ENCODE measurements at regions not wholly inside any gene's neighbourhood (a gene's known extent, or its start where the extent isn't known, plus 50 kb on each side); places are given as distances from the start of the nearest gene placed in this dataset.
"Not testable (repeated sequence)": the region's sequence is repeated elsewhere in the genome, so short reads cannot be mapped to it uniquely, and the experiment has no call there.

- not testable (repeated sequence) for DNase-seq (ENCODE audit: low read depth in 2 of 2)
Measured at GRCh38 chr12:59346248-59346647, 249.6 kb upstream of the SLC16A7 start.

- no peak for DNase-seq (ENCODE audit: low read depth in 2 of 2)
Measured at GRCh38 chr12:59345406-59345805, 250.4 kb upstream of the SLC16A7 start.

GRCh38 chr12:59344224-59344623 is 251.6 kb upstream of the SLC16A7 start:
- DNase-seq (ENCODE audit: low read depth in 2 of 2) = no peak

- DNase-seq (ENCODE audit: low read depth in 2 of 2) = no peak
Measured at GRCh38 chr12:59329462-59329861, 266.4 kb upstream of the SLC16A7 start.

GRCh38 chr12:59328395-59329075 is 267.3 kb upstream of the SLC16A7 start:
- DNase-seq (ENCODE audit: low read depth in 2 of 2) = not testable (repeated sequence)

GRCh38 chr12:59326457-59326856 is 269.4 kb upstream of the SLC16A7 start:
- DNase-seq (ENCODE audit: low read depth in 2 of 2) = not testable (repeated sequence)

GRCh38 chr12:59322473-59322872 is 273.4 kb upstream of the SLC16A7 start:
- no peak for DNase-seq (ENCODE audit: low read depth in 2 of 2)

GRCh38 chr12:59321278-59321677 is 274.6 kb upstream of the SLC16A7 start:
- no peak for DNase-seq (ENCODE audit: low read depth in 2 of 2)

GRCh38 chr12:59320112-59320511 is 275.7 kb upstream of the SLC16A7 start:
- DNase-seq (ENCODE audit: low read depth in 2 of 2) = no peak

- no peak for DNase-seq (ENCODE audit: low read depth in 2 of 2)
Measured at GRCh38 chr12:59318940-59319339, 276.9 kb upstream of the SLC16A7 start.

- no peak for DNase-seq (ENCODE audit: low read depth in 2 of 2)
Measured at GRCh38 chr12:59317598-59317997, 278.2 kb upstream of the SLC16A7 start.

GRCh38 chr12:59316938-59317337 is 278.9 kb upstream of the SLC16A7 start:
- DNase-seq (ENCODE audit: low read depth in 2 of 2) = no peak

- DNase-seq (ENCODE audit: low read depth in 2 of 2) = not testable (repeated sequence)
Measured at GRCh38 chr12:59316354-59316753, 279.5 kb upstream of the SLC16A7 start.

GRCh38 chr12:59314209-59314608 is 281.6 kb upstream of the SLC16A7 start:
- no peak for DNase-seq (ENCODE audit: low read depth in 2 of 2)

- no peak for DNase-seq (ENCODE audit: low read depth in 2 of 2)
Measured at GRCh38 chr12:59304077-59304721, 291.6 kb upstream of the SLC16A7 start.

- DNase-seq (ENCODE audit: low read depth in 2 of 2) = no peak
Measured at GRCh38 chr12:59298296-59298695, 297.5 kb upstream of the SLC16A7 start.

GRCh38 chr12:59294221-59294620 is 301.6 kb upstream of the SLC16A7 start:
- DNase-seq (ENCODE audit: low read depth in 2 of 2) = no peak

GRCh38 chr12:59282999-59283398 is 312.8 kb upstream of the SLC16A7 start:
- DNase-seq (ENCODE audit: low read depth in 2 of 2) = no peak

GRCh38 chr12:59273561-59273960 is 322.3 kb upstream of the SLC16A7 start:
- DNase-seq (ENCODE audit: low read depth in 2 of 2) = not testable (repeated sequence)

- no peak for DNase-seq (ENCODE audit: low read depth in 2 of 2)
Measured at GRCh38 chr12:59268295-59268809, 327.5 kb upstream of the SLC16A7 start.

- no peak for DNase-seq (ENCODE audit: low read depth in 2 of 2)
Measured at GRCh38 chr12:59260202-59260601, 335.6 kb upstream of the SLC16A7 start.

- no peak for DNase-seq (ENCODE audit: low read depth in 2 of 2)
Measured at GRCh38 chr12:59252731-59253130, 332.4 kb upstream of the LRIG3 start.

- no peak for DNase-seq (ENCODE audit: low read depth in 2 of 2)
Measured at GRCh38 chr12:59250766-59251165, 330.5 kb upstream of the LRIG3 start.
